Activated T-cell treated with anti-CD3 and anti-CD28 coated beads, Interleukin-2, amount 50 U/mL, for 4 hours (primary cell): ENCODE measurements at regions not wholly inside any gene's neighbourhood (a gene's known extent, or its start where the extent isn't known, plus 50 kb on each side); places are given as distances from the start of the nearest gene placed in this dataset.

Source experiments
- ATAC-seq, 2 donors: fragments of 200-7000 bp; cut with Tn5 transposase; one replicate each; pipeline ENCODE4 v1.10.0; 2021
- DNase-seq: peaks from one replicate; pipeline ENCODE4 v3.0.0-alpha.2; 2020
- H3K27me3 Mint-ChIP-seq: one replicate; pipeline ENCODE4 v1.8.0; 2021; ENCODE audit warnings: low read depth, mixed read lengths
- H3K36me3 Mint-ChIP-seq: one replicate; pipeline ENCODE4 v1.8.0; 2022; ENCODE audit warnings: mixed read lengths; ENCODE audit not compliant: insufficient read depth
- H3K4me1 Mint-ChIP-seq: one replicate; pipeline ENCODE4 v1.8.0; 2021; ENCODE audit warnings: low read depth, mixed read lengths
- H3K4me3 Mint-ChIP-seq: one replicate; pipeline ENCODE4 v1.8.0; 2021; ENCODE audit warnings: mild to moderate bottlenecking, moderate library complexity, mixed read lengths
- H3K9me3 Mint-ChIP-seq: one replicate; pipeline ENCODE4 v1.8.0; 2021; ENCODE audit warnings: mixed read lengths

DNA sequence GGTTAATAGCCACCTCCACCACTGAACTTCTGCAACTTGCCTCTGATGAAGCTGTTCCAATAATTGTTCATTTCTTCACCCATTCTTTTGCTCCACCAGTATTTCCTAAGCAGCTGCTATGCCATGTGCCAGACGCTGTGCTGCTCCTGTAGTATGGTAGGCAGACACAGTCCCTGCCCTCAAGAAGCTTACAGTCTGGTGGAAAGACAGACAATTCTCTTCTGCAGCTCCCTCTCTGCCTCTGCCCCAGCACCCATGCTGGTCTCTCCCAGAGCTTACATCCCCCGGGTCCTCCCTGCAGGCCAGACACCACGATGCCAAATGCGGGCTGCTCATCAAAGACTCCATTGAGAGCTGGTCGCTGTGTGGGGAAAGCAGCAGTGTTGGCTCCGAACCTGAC, 111.6 kb upstream of the ESRRB start:
- Mint-ChIP-seq H3K36me3 (peaks cover 2% of the 10 kb centered on the region), H3K27me3 (peaks cover 14% of the 10 kb centered on the region), H3K4me3 (no peak overlapping the region), H3K9me3 (no peaks in the 10 kb centered on the region), H3K4me1 (no peaks in the 10 kb centered on the region)
- DNase-seq: no peak
- no peak for ATAC-seq

DNA sequence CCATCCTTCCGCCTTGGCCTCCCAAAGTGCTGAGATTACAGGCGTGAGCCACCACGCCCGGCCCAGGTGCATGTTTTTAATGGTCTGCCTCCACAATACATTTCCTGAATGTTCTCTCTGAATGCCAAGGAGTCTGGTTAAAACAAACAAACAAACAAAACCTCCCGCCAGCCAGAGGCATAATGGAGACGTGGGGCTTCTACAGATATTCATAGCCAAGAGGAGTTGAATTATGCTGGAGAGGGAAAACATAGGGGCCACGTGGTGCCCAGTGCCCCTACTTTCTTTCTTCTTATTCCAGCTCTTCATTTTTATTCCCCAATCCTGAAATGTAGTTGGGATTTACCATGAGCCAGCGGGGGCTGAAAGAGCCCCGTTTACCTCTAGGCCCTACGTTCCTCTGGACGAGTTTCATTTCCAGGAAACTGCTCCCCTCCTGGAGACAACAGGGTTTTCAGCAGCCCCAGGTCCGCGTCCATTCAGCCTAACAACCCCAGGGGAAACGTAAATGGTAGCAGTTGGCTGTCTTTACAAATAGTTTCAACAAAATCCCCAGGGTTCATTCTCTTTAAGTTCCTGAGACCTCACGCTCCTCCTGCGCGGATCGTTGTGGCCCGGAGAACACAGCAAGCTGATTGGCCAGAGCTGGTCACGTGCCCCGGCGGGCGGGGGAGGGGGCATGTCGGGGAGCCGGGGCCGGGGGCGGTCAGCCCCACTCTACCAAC, 108.5 kb upstream of the ESRRB start:
- H3K4me1 Mint-ChIP-seq: no peaks in the 10 kb centered on the region
- no peak overlapping the region for H3K4me3 Mint-ChIP-seq
- ATAC-seq (no peak), DNase-seq (no peak)
- H3K9me3 Mint-ChIP-seq: no peaks in the 10 kb centered on the region
- H3K27me3 Mint-ChIP-seq: peaks cover 14% of the 10 kb centered on the region
- peaks cover 2% of the 10 kb centered on the region for H3K36me3 Mint-ChIP-seq

DNA sequence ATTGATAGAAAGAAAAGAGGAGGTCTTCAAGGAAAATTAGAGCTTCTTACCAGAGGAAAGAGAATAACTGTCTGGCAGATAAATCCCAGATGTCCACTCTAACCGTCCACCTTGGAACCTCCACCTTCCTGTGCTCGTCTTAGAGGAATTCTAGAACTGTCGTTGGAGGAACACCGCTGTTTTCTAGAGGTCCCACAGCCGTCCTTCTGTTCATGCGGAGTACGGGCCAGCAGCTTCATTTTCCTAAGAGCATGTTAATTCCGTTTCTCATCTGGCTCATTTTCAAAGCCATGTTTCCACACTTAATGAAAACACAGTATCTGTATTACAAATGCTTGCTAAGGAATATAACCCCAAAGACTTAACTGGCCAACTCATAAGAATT, 107.9 kb upstream of the ESRRB start:
- no peak overlapping the region for H3K4me3 Mint-ChIP-seq
- H3K27me3 Mint-ChIP-seq: peaks cover 14% of the 10 kb centered on the region
- no peaks in the 10 kb centered on the region for H3K9me3 Mint-ChIP-seq
- DNase-seq (no peak), ATAC-seq (no peak)
- H3K4me1 Mint-ChIP-seq: no peaks in the 10 kb centered on the region
- peaks cover 2% of the 10 kb centered on the region for H3K36me3 Mint-ChIP-seq

DNA sequence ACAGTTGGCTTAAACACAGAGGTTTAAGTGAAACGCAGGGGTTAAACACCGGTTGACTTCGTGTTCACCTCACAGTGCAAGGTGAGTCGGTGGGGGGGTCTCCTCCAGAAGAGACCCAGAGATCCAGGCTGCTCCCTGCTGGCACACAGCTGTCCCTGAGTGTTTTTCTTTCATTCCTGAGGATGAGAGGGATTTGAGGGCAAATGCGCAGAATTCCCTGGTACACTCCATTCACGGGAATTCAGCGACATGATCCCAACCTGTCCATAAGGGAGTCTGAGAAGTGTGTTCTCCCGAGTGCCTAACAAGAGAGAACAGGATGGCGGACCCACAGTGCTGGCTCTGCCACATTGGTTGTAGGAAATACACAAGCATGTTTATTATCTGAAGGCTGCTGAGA, 107.2 kb upstream of the ESRRB start:
- Mint-ChIP-seq H3K9me3 (no peaks in the 10 kb centered on the region), H3K36me3 (no peaks in the 10 kb centered on the region), H3K27me3 (peaks cover 14% of the 10 kb centered on the region), H3K4me1 (no peaks in the 10 kb centered on the region), H3K4me3 (no peak overlapping the region)
- no peak for ATAC-seq
- no peak for DNase-seq

DNA sequence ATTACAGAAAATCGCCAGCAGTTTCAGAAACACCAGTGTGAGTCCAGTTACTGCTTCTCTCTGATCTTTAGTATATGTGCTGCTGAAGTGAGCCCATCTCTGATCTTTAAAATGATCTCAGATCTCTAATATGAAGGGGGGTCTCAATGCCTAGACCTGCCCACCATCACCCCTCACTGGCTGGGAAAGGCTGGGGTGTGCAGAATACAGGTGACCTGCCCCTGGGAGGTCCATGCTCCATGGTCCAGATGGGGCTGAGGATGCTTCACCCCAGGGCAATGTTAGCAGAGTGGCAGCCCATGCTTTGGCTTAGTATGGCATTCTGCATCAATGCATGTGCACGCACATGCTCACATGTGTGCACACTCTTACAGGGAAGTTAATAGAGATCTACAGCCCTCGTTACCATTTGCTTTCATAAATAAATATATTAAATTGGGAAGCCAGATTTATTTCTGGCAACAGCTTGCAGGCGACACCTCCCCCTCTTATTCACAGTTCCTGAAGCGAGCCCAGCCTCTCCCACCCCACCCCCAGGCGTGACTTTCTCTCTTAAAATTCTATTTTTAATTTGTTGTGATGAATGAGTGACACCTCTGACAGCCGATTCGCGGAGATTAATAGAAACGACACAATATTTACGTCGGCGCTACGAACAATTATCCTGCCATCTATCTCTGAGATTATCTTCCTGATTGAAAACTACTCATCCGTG, 104.7 kb upstream of the ESRRB start:
- Mint-ChIP-seq H3K9me3 (no peaks in the 10 kb centered on the region), H3K4me1 (no peaks in the 10 kb centered on the region), H3K27me3 (peaks cover 5% of the 10 kb centered on the region), H3K36me3 (no peaks in the 10 kb centered on the region), H3K4me3 (no peak overlapping the region)
- ATAC-seq (no peak), DNase-seq (no peak)

DNA sequence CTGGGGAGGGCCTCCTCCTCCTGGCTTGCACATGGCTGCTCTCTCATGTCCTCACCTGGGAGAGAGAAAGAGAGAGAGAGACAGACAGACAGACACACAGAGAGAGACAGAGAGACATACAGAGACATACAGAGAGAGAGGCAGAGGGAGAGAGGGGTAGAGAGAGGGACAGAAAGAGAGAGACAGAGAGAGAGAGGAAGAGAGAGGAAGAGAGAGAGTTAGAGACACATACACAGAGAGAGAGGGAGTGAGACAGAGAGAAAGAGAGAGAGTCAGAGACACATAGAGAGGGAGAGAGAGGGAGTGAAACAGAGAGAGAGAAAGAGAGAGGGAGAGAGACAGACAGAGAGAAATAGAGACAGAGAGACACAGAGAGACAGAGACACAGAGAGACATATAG, 103.6 kb upstream of the ESRRB start:
- ATAC-seq: no peak
- H3K36me3 Mint-ChIP-seq: no peaks in the 10 kb centered on the region
- no peak overlapping the region for H3K4me3 Mint-ChIP-seq
- no peak for DNase-seq
- no peaks in the 10 kb centered on the region for H3K4me1 Mint-ChIP-seq
- H3K9me3 Mint-ChIP-seq: no peaks in the 10 kb centered on the region
- peaks cover 1% of the 10 kb centered on the region for H3K27me3 Mint-ChIP-seq

DNA sequence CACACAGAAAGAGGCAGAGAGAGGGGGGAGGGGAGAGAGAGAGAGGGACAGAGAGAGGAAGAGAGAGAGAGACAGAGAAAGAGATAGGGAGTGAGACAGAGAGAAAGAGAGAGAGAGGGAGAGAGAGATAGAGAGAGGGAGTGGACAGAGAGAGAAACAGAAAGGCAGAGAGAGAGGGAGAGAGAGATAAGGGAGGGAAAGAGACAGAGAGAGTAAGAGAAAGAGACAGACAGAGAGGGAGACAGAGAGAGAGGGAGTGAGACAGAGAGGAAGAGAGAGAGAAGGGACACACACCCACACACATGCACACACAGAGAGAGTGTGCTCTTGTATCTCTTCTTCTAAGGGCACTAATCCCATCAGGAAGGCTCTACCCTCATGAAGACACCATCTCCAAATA, 103.2 kb upstream of the ESRRB start:
- ATAC-seq (no peak), DNase-seq (no peak)
- Mint-ChIP-seq H3K4me1 (no peaks in the 10 kb centered on the region), H3K36me3 (no peaks in the 10 kb centered on the region), H3K9me3 (no peaks in the 10 kb centered on the region), H3K4me3 (no peak overlapping the region), H3K27me3 (peaks cover 3% of the 10 kb centered on the region)

DNA sequence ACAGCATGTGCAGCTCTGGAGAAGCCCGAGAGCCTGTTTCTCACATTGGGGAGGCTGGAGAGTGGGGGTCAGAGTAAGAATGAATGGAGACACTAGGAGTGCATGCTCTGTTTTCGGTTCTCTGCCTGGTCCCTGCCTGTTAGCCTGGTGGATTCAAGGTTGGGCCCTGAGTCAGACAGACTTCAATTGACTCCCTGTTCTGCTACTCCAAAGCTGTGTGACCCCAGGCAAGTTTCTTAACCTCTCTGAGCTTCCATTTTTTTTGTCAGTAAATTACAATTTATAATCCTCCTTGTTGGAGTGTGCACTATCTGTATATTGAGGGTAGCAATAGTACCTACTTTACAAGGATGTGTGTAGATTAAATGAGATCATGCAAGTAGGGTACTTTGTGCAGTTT, 102.6 kb upstream of the ESRRB start:
- ATAC-seq: no peak
- Mint-ChIP-seq H3K36me3 (no peaks in the 10 kb centered on the region), H3K9me3 (no peaks in the 10 kb centered on the region), H3K4me1 (no peaks in the 10 kb centered on the region), H3K4me3 (no peak overlapping the region), H3K27me3 (peaks cover 3% of the 10 kb centered on the region)
- DNase-seq: no peak

DNA sequence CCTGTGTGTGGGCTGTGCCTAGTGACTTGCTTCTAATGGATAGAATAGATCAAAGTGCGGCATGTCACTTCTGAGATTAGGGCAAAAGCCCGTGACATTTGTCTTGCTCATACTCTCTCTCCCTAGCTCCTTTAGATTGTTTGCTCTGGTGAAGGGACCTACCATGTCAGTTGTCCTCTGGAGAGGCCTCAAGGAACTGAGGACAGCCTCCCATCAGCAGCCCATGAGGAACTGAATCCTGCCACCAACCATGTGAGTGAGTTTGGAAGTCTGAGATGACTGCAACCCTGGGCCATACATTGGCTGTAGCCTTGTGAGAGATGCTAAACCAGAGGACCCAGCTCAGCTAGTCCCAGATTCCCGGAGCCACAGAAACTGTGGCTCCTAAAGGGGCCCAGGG, 101.6 kb upstream of the ESRRB start:
- Mint-ChIP-seq H3K4me1 (no peaks in the 10 kb centered on the region), H3K36me3 (no peaks in the 10 kb centered on the region), H3K9me3 (no peaks in the 10 kb centered on the region), H3K27me3 (peaks cover 4% of the 10 kb centered on the region), H3K4me3 (no peak overlapping the region)
- DNase-seq (no peak), ATAC-seq (no peak)

DNA sequence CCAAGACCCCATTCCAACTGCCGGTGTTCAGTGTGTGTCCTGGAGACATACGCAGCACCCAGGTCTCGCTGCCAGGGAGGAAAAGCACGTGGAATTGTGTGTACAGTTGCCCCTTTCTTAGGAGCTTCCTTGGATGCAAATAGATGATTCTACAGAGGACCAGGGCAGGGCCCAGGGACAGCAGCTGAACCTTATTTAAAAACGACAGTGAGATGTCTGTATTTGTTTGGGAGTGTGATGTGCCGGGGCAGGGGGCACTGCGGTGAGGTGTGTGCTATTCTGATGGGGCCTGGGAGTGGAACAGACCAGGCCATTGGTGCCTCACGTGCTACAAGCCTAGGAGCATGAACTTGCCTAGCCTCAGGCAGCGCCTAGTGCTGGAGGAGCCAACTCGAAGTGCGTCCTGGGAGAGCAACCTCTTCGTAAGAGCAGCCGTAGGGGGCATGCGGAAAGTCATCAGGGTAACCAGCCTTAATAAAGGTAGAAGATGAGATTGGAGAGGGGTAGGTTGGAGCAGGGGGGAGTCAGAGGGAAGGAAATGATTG, 98.3 kb upstream of the ESRRB start:
- no peak for ATAC-seq
- Mint-ChIP-seq H3K4me3 (no peak overlapping the region), H3K9me3 (no peaks in the 10 kb centered on the region), H3K36me3 (no peaks in the 10 kb centered on the region), H3K4me1 (no peaks in the 10 kb centered on the region), H3K27me3 (peaks cover 6% of the 10 kb centered on the region)
- DNase-seq: no peak

DNA sequence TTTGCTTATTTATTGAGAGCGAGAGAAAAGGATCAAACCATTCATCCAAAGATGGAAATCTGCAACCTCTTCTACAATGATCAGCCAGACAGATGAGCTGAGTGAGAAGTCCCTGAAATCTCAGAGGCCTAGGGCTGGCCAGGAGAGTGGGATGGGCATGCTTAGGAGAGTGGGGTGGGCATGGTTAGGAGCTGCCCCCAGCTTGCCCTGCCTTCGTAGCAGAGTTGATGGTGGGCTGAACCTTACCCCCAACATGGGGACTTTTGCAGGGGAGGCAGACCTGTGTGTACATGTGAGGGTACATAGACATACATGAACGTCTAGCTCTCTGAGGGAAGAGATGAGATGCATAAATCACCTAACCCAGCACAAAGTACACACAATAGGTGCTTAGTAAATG, 95.7 kb upstream of the ESRRB start:
- no peaks in the 10 kb centered on the region for H3K9me3 Mint-ChIP-seq
- no peak for ATAC-seq
- H3K27me3 Mint-ChIP-seq: peaks cover 6% of the 10 kb centered on the region
- H3K4me1 Mint-ChIP-seq: no peaks in the 10 kb centered on the region
- H3K4me3 Mint-ChIP-seq: no peak overlapping the region
- H3K36me3 Mint-ChIP-seq: no peaks in the 10 kb centered on the region
- no peak for DNase-seq

DNA sequence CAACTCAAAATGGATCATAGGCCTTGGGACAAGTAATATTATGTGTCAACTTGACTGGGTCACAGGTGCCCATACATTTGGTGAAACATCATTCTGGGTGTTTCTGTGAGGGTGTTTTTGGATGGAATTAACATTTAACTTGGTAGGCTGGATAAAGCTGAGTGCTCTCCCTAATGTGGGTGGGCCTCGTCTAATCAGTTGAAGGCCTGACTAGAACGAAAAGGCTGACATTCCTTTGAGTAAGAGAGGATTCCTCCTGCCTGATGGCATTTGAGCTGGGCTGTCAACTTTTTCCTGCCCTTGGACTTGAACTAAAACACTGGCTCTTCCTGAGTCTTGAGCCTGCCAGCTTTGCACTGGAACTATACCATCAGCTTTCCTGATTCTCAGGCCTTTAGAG, 93.4 kb upstream of the ESRRB start:
- Mint-ChIP-seq H3K4me1 (no peaks in the 10 kb centered on the region), H3K4me3 (no peak overlapping the region), H3K27me3 (peaks cover 6% of the 10 kb centered on the region), H3K9me3 (no peaks in the 10 kb centered on the region), H3K36me3 (no peaks in the 10 kb centered on the region)
- no peak for DNase-seq
- ATAC-seq: no peak

DNA sequence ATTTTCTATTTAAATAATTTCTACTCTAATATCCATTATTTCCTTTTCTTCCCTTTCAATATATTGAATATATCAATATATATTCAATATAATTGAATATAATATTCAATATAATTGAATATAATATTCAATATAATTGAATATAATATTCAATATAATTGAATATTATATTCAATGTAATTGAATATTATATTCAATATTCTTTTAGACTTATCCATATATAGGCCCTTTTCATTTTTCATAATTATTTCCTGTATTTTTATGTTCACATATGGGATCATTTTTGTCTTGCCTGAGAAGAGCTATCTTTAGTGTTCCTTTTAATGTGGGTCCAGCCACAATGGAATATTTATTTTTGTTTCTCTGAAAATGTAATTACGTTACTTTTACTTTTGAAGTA, 88.9 kb upstream of the ESRRB start:
- H3K4me1 Mint-ChIP-seq: no peaks in the 10 kb centered on the region
- no peak for ATAC-seq
- DNase-seq: no peak
- peaks cover 4% of the 10 kb centered on the region for H3K27me3 Mint-ChIP-seq
- H3K4me3 Mint-ChIP-seq: no peak overlapping the region
- H3K36me3 Mint-ChIP-seq: no peaks in the 10 kb centered on the region
- no peaks in the 10 kb centered on the region for H3K9me3 Mint-ChIP-seq

DNA sequence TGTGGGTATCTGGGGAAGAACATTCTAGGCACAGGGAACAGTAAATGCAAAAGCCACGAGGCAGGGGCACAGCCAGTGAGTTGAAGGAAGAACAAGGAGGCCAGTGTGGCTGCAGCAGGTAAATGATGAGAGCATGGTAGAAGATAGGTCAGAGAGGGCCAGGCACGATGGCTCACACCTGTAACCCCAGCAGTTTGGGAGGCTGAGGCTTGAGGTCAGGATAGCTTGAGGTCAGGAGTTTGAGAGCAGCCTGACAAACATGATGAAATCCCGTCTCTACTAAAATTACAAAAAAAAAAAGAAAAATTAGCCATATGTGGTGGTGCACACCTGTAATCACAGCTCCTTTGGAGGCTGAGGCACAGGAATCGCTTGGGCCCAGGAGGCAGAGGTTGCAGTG, 86.7 kb upstream of the ESRRB start:
- Mint-ChIP-seq H3K4me3 (no peak overlapping the region), H3K27me3 (peaks cover 6% of the 10 kb centered on the region), H3K36me3 (no peaks in the 10 kb centered on the region), H3K9me3 (no peaks in the 10 kb centered on the region), H3K4me1 (no peaks in the 10 kb centered on the region)
- DNase-seq: no peak
- no peak for ATAC-seq

DNA sequence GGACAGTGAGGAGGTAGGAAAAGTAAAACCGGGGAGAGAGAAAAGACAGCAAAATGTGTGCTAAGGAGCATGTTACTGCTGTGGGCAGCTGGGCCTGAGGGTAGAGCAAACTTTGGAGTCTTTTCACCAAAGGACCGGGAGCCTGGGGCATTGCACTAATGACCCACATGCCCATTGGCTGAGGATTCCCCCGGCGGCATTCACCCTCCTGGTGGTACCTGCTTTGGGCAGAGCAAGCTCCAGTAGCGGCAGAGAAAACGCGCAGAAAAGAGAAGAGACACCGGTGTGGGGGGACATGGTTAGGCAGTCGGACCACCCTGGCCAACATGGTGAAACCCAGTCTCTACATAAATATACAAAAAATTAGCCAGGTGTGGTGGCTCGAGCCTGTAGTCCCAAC, 83.4 kb upstream of the ESRRB start:
- no peak for DNase-seq

More for the DNA sequence above, 83.4 kb upstream of the ESRRB start:
- Mint-ChIP-seq H3K36me3 (no peaks in the 10 kb centered on the region), H3K27me3 (peaks cover 11% of the 10 kb centered on the region), H3K4me1 (no peaks in the 10 kb centered on the region), H3K9me3 (no peaks in the 10 kb centered on the region), H3K4me3 (no peak overlapping the region)
- no peak for ATAC-seq
